ENCODE measurements at regions not wholly inside any gene's neighbourhood (a gene's known extent, or its start where the extent isn't known, plus 50 kb on each side); places are given as distances from the start of the nearest gene placed in this dataset.

DNA sequence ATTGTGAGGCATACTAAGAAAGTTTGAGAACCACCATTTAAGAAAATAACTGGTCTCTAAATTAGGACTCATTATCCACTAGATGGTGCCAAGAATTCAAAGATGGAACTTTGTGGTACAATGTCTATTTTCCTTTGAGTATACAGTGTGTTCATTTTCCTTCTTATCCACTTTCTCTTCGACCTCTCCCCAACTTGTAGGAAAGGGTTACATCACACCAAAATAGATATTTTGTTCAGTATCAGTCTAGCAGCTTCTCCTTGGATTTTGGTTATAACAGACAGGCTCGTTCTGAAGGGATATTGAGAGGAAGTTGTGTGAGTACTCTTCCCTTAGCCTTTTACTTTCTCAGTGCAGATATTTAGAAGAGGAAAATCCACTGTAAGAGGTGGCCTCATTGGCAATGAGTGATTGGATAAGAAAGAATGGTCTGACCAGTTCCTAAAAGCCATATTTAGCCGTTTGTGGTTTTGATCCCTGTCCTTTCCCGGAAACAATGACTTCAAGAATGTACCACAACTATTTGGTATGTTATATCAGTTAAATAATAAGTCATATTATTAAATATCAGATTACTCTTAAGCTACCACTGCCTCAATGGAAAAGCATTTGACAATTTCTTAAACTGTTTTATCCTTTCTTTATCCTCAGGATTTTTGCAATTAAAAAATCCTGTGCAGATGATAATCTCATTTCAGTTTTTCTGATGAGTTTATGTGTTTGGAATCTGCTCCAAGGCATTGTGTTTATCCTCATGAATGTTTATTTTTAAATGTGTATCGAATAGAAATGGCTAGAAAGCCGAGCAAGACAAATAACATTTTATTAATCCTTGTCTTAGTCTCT lies 69.0 kb upstream of the GRAMD2B start (continued):
- TF ChIP-seq, protein P1, sequence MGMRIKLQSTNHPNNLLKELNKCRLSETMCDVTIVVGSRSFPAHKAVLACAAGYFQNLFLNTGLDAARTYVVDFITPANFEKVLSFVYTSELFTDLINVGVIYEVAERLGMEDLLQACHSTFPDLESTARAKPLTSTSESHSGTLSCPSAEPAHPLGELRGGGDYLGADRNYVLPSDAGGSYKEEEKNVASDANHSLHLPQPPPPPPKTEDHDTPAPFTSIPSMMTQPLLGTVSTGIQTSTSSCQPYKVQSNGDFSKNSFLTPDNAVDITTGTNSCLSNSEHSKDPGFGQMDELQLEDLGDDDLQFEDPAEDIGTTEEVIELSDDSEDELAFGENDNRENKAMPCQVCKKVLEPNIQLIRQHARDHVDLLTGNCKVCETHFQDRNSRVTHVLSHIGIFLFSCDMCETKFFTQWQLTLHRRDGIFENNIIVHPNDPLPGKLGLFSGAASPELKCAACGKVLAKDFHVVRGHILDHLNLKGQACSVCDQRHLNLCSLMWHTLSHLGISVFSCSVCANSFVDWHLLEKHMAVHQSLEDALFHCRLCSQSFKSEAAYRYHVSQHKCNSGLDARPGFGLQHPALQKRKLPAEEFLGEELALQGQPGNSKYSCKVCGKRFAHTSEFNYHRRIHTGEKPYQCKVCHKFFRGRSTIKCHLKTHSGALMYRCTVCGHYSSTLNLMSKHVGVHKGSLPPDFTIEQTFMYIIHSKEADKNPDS (CRISPR knock-in tag; IDR thresholded peaks at IDR 0.05): no peak
- TF ChIP-seq SMC3 (IDR thresholded peaks at IDR 0.05; ENCODE audit: low read length) (peak; percentile 88), SRSF4 (IDR thresholded peaks at IDR 0.05; ENCODE audit: low read depth, low read length, poor library complexity, severe bottlenecking) (no peak), SP1 (IDR thresholded peaks at IDR 0.05) (no peak), SP1 (CRISPR knock-in tag; IDR thresholded peaks at IDR 0.05) (no peak), MIER3 (CRISPR knock-in tag; IDR thresholded peaks at IDR 0.05; ENCODE audit: borderline replicate concordance) (no peak), PHF8 (CRISPR knock-in tag; IDR thresholded peaks at IDR 0.05) (no peak), ZBTB20 (CRISPR knock-in tag; IDR thresholded peaks at IDR 0.05; ENCODE audit: borderline replicate concordance, low read depth) (no peak), KLF16 (CRISPR knock-in tag; IDR thresholded peaks at IDR 0.05) (0 out of 4 replicates have a peak, but pooled peaks of 1 of the 2 experiments have one; percentile 32), ZNF564 (CRISPR knock-in tag; IDR thresholded peaks at IDR 0.05) (no peak), AGO2 (optimal IDR thresholded peaks at IDR 0.05; ENCODE audit: low read depth, low read length) (no peak), HMG20A (CRISPR knock-in tag; IDR thresholded peaks at IDR 0.05; ENCODE audit: borderline replicate concordance) (peak; percentile 15; the same call in 1 of the 2 replicates), RXRA (CRISPR knock-in tag; IDR thresholded peaks at IDR 0.05) (no peak), ZBTB3 (CRISPR knock-in tag; IDR thresholded peaks at IDR 0.05; ENCODE audit: borderline replicate concordance, low read depth) (no peak), ZNF17 (CRISPR knock-in tag; IDR thresholded peaks at IDR 0.05) (no peak), KAT8 (CRISPR knock-in tag; IDR thresholded peaks at IDR 0.05) (0 out of 2 replicates have a peak, but pooled peaks have one; percentile 25), FOXA3 (CRISPR knock-in tag; IDR thresholded peaks at IDR 0.05) (0 out of 2 replicates have a peak, but pooled peaks have one; percentile 26), FOXK1 (CRISPR knock-in tag; IDR thresholded peaks at IDR 0.05; ENCODE audit: borderline replicate concordance, low read depth) (no peak), ZNF468 (CRISPR knock-in tag; IDR thresholded peaks at IDR 0.05) (no peak)
- TF ChIP-seq, protein P2, sequence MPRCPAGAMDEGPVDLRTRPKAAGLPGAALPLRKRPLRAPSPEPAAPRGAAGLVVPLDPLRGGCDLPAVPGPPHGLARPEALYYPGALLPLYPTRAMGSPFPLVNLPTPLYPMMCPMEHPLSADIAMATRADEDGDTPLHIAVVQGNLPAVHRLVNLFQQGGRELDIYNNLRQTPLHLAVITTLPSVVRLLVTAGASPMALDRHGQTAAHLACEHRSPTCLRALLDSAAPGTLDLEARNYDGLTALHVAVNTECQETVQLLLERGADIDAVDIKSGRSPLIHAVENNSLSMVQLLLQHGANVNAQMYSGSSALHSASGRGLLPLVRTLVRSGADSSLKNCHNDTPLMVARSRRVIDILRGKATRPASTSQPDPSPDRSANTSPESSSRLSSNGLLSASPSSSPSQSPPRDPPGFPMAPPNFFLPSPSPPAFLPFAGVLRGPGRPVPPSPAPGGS (CRISPR knock-in tag; IDR thresholded peaks at IDR 0.05): no peak
- TF ChIP-seq, protein P3, sequence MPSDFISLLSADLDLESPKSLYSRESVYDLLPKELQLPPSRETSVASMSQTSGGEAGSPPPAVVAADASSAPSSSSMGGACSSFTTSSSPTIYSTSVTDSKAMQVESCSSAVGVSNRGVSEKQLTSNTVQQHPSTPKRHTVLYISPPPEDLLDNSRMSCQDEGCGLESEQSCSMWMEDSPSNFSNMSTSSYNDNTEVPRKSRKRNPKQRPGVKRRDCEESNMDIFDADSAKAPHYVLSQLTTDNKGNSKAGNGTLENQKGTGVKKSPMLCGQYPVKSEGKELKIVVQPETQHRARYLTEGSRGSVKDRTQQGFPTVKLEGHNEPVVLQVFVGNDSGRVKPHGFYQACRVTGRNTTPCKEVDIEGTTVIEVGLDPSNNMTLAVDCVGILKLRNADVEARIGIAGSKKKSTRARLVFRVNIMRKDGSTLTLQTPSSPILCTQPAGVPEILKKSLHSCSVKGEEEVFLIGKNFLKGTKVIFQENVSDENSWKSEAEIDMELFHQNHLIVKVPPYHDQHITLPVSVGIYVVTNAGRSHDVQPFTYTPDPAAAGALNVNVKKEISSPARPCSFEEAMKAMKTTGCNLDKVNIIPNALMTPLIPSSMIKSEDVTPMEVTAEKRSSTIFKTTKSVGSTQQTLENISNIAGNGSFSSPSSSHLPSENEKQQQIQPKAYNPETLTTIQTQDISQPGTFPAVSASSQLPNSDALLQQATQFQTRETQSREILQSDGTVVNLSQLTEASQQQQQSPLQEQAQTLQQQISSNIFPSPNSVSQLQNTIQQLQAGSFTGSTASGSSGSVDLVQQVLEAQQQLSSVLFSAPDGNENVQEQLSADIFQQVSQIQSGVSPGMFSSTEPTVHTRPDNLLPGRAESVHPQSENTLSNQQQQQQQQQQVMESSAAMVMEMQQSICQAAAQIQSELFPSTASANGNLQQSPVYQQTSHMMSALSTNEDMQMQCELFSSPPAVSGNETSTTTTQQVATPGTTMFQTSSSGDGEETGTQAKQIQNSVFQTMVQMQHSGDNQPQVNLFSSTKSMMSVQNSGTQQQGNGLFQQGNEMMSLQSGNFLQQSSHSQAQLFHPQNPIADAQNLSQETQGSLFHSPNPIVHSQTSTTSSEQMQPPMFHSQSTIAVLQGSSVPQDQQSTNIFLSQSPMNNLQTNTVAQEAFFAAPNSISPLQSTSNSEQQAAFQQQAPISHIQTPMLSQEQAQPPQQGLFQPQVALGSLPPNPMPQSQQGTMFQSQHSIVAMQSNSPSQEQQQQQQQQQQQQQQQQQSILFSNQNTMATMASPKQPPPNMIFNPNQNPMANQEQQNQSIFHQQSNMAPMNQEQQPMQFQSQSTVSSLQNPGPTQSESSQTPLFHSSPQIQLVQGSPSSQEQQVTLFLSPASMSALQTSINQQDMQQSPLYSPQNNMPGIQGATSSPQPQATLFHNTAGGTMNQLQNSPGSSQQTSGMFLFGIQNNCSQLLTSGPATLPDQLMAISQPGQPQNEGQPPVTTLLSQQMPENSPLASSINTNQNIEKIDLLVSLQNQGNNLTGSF (CRISPR knock-in tag; IDR thresholded peaks at IDR 0.05): no peak

Measured in HepG2 (cell line).